CD4-positive, alpha-beta T cell treated with Interleukin-17A for 4 hours (primary cell): ENCODE measurements at regions not wholly inside any gene's neighbourhood (a gene's known extent, or its start where the extent isn't known, plus 50 kb on each side); places are given as distances from the start of the nearest gene placed in this dataset.

Experiments
- DNase-seq: peaks from one replicate; pipeline ENCODE4 v3.0.0-alpha.2; 2020; ENCODE audit warnings: mixed read lengths

DNA sequence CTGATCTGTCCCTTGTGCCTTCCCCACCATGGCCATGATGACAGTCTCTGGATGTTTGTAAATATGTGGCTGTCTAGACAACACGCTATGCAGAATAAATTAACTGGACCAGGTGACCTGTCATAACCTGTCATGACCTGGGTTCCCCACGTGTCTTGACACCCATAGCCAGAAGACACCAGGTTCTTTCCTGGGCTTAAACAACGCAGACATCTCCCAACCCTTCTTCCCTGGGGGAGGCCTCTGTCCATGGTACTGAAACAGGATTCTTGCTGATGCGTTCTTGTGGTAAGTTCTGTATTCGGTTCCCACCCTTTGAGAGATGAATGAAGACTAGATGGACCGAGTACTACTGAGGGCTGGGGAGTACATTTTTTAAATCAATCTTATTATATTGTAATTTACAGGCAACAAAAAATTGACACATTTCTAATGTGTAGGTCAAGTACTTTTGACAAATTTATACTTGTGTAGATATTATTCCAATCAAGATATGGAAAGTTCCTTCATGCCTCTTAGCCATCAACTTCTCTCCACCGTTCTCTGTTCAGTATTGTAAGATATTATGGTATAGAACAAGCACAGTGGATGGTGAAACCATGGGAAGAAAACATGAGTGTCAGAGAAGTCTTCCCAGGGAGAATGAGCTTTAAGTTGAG is 738.8 kb downstream of the PTPRU start:
- no peak for DNase-seq

GRCh38 chr1:29974316-29974724 is 738.0 kb downstream of the PTPRU start:
- DNase-seq = no peak

- DNase-seq = no peak
These were observed 737.1 kb downstream of the PTPRU start for GRCh38 chr1:29973406-29973805.

- DNase-seq = no peak
These were observed 736.2 kb downstream of the PTPRU start for GRCh38 chr1:29972421-29973053.

DNA sequence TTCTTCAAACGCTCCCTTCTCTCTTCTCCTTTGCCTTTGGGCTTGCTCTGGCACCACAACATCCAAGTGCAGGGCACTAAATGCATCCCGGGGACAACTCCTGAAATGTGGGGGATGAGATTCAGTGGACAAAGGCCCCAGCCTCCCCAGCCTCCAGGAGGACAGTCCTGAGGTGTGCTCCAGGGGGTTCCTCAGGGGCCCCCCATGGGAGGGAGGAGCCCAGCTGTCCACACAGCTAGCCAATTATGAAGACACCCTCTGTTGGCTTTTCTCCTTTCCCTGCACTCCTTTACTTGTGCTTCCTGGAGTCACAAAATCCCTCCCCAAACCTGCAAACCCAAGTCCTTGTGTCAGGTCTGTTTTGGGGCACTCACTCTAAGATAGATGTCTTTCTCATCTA is 735.4 kb downstream of the PTPRU start:
- no peak for DNase-seq

- no peak for DNase-seq
These were observed 734.5 kb downstream of the PTPRU start for GRCh38 chr1:29970747-29971325.

DNA sequence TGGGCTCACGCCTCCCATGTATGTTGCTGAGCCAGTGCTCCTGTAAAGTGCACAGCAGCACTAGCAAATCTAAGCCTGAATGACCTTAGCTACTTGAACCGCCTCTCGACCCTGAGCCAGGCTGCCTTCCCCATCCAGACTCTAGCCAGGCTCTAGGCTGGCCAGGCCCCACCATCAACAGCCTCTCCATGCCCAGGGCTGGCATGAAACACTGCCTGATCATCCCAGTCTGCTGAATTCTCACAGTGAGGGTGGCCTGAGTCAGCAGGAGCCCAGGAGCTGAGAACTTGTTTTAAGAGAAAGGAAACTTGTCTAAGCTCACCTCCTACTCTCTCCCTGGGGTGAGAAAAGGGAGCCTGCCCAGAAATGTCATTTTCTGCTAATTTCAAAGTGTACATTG is 733.3 kb downstream of the PTPRU start:
- DNase-seq = no peak

- DNase-seq = no peak
These were observed 730.9 kb downstream of the PTPRU start for GRCh38 chr1:29967261-29967660.

- no peak for DNase-seq
These were observed 730.3 kb downstream of the PTPRU start for GRCh38 chr1:29966526-29967045.

DNA sequence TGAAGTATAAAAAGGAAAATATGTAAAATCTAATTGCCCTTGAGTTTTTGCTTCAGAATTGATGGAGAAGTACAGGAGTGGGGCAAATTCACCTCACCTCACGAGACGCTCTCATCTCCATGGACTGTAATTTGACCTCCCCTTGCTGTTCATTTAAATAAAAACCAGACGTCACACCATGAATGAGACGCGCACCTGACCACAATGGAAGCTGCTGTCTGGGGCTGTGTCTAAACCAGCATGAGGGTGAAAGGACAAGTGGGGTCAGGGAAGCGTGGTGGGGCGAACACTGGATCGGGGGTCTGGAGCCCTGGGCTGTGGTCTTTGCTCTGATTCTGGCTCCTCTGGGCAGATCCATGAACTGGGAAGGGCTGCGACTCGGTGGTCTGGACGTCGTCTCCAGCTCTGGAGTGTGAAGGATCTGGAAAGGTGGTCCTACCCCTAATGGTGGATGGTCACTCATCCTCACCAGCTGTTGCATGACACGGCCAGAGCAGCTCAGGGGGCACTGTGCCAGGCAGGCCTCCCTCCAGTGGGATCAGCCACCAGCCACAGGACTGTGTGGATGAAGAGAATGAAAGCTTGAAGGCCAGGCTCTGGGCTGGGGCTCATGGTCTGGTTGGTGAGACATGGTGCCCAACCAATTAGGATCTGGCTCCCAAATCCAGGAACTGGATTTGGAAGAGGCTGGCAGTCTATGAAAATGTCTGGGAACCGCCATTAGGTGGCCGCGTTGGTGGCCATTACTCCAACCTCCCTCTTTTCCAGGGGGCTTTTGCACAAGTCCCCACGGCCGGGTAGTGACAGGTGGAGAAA is 728.6 kb downstream of the PTPRU start:
- no peak for DNase-seq

DNA sequence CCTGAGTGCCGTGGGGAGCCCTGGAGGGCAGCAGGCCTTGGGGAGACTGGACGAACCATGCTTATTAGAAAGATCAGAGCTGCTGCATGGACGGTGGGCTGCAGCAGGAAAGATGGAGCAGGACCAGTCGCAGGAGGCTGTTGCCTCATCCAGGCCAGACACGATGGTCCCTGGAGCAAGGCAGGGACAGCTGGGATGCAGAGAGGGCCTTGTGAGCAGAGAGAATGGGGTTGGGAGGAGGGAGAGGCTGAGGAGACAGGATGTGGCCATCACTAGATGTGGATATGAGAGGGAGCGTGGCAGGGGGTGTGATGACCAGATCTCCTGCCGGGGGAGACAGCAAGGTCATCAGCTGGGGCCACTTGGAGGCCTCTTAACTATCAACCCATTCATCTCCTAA is 727.6 kb downstream of the PTPRU start:
- no peak for DNase-seq

- no peak for DNase-seq
These were observed 726.5 kb downstream of the PTPRU start for GRCh38 chr1:29962831-29963247.

- no peak for DNase-seq
These were observed 726.0 kb downstream of the PTPRU start for GRCh38 chr1:29962336-29962735.

GRCh38 chr1:29961293-29962059 is 725.2 kb downstream of the PTPRU start:
- DNase-seq = no peak

- no peak for DNase-seq
These were observed 724.6 kb downstream of the PTPRU start for GRCh38 chr1:29960876-29961275.

DNA sequence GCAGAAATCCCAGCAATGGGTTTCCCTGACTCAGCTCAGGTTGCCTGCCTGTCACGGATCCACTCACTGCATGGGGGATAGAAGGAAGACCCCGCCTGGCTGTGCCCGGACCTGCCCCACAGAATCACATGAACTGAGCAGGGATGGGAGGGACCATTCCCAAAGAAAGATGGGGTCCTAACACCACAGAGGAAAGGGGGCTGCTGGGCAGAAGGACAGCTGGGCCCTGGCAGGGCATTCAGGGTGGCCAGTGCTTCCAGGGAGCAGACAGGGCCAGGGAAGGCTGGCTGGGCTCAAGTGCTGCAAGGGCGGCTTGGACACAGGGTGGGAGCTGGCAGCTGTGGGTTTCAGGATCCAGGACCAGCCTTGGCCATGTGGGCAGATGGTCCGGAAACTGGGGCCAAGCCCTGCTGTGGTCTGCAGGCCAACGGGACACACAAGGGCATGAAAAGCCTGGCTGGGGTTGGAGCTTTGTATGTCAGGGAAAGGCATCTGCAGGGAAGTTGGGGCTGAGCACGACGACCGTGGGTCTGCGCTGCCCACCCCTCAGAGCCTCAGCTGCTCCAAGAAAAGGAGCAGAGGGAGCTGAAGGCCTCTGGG is 723.9 kb downstream of the PTPRU start:
- DNase-seq = no peak

DNA sequence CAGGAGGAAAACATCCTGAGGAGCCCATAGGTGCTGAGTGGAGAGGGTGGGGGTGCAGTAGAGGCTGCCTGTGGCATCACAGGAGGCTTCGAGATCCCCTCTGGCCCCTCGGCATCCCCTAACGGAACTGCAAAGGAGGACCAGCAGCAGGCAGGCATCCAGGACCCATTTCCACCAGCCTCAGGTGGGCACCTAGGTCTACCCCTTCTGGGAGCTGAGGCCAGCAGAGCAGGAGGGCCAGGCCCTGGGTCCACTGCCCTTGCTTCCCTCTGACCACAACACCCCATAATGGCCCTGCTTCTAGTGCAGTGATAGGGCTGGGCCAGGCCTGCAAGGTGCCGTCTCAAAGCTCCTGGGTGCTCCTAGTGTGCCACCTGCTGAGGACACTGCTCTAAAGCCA is 723.0 kb downstream of the PTPRU start:
- no peak for DNase-seq

DNA sequence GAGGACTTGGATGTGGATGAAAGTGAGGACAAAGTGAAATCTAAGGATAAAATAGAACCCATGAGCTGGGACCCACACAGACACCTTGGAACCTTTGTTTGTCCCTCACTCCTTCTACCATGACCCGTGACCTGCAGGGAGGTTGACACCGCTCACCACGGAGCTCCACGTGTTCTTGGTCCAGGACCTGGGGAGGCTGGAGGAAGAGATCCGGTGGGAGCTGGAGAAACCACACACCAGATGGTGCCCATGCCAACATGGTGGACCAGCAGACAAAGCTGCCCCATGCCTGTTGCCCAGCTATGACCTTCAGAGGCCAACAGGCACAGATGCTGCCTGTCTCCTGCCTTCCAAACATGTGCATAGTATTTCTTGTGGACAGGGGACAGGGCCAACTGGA is 721.9 kb downstream of the PTPRU start:
- DNase-seq = no peak

- DNase-seq = no peak
These were observed 720.2 kb downstream of the PTPRU start for GRCh38 chr1:29956349-29957030.

DNA sequence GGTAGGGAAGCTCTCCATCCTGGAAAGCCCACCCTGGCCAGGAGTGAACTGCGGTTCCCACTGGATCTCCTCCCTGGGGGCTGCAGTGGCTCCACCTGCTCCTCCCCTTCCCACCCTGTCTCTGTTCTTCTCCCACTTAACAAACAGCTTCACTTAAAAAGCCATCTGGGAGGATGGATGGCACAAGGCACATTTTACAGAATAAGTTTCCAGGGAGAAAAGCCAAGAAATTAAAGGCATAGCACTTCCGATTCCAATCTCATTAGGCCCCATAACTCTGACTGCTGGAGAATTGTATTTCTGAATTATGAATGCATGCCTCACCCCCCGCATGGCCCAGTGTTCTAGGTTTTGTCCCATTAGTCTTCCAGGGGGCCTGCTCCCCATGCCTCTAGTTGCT is 718.3 kb downstream of the PTPRU start:
- no peak for DNase-seq

DNA sequence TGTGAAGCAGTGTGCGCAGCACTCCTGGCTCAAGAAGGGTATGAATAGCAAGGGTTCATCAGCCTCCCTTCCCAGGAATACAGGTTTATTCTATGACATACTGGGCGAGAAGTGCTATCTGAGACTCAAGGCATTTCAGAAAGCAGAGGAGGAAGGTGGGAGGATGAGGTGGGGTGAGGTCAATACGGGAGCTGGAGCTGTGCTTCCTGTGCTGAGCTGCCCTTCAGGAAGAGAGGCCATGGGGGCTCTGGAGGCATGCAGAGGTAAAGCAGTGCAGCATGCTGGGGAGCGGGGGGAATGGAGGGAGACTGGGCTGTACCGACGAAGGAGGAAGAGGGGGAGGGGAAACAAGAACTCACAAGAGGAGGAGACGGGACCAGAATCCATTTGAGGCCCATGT is 717.6 kb downstream of the PTPRU start:
- no peak for DNase-seq

- DNase-seq = no peak
These were observed 713.4 kb downstream of the PTPRU start for GRCh38 chr1:29949676-29950075.
